ENCODE measurements at regions not wholly inside any gene's neighbourhood (a gene's known extent, or its start where the extent isn't known, plus 50 kb on each side); places are given as distances from the start of the nearest gene placed in this dataset.

GRCh38 chr17:55572599-55572998 is 61.3 kb upstream of the SMIM36 start:
- TF ChIP-seq CTCF (IDR thresholded peaks at IDR 0.05; ENCODE audit: low read depth, low read length, missing control alignments) = no peak
- in situ Hi-C loops (cut with HindIII; ENCODE audit: low pct_ligation_motif_present, low sequenced_read_pairs) = no loop called here
- H3K36me3 ChIP-seq (replicated peaks) = no peaks in the 10 kb centered on the region

GRCh38 chr17:55572139-55572538 is 60.9 kb upstream of the SMIM36 start:
- Histone ChIP-seq H3K27ac (no peak overlapping the region), H3K27me3 (replicated peaks) (no peaks in the 10 kb centered on the region), H3K4me3 (ENCODE audit: low read depth, low read length) (no peak overlapping the region), H3K36me3 (replicated peaks) (no peaks in the 10 kb centered on the region)
- DNase-seq = no peak
- no peak for TF ChIP-seq CTCF (IDR thresholded peaks at IDR 0.05; ENCODE audit: low read depth, low read length, missing control alignments)
- in situ Hi-C loops (cut with HindIII; ENCODE audit: low pct_ligation_motif_present, low sequenced_read_pairs) = no loop called here

More at GRCh38 chr17:55572599-55572998, 61.3 kb upstream of the SMIM36 start:
- H3K27me3 ChIP-seq (replicated peaks) = no peaks in the 10 kb centered on the region
- no peak overlapping the region for H3K4me3 ChIP-seq (ENCODE audit: low read depth, low read length)
- H3K27ac ChIP-seq = no peak overlapping the region
- no peak for DNase-seq

GRCh38 chr17:55571095-55571494 is 59.8 kb upstream of the SMIM36 start:
- in situ Hi-C loops (cut with HindIII; ENCODE audit: low pct_ligation_motif_present, low sequenced_read_pairs) = no loop called here
- no peak for DNase-seq
- Histone ChIP-seq H3K27me3 (replicated peaks) (no peaks in the 10 kb centered on the region), H3K27ac (no peak overlapping the region), H3K36me3 (replicated peaks) (no peaks in the 10 kb centered on the region), H3K4me3 (ENCODE audit: low read depth, low read length) (no peak overlapping the region)
- TF ChIP-seq CTCF (IDR thresholded peaks at IDR 0.05; ENCODE audit: low read depth, low read length, missing control alignments) = no peak

DNA sequence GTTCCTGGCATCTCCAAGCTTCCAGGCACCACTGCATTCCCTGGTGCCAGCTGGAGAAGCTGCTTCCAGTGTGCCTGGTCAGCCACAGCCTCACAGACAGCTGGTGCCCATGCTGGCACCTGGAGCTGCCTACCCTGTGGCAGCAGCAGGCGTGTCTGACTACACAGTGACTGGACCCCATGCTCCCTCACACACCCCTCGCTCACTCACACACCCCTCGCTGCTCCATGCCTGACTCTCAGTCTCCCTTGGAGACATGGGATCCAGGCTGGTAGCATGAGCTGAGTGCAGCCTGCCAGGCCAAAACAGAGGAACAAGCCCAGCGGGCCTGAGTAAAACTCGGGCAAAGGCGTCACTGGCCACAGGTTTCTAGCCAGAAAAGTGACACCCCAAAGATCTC is 59.1 kb upstream of the SMIM36 start:
- Histone ChIP-seq H3K27me3 (replicated peaks) (no peaks in the 10 kb centered on the region), H3K4me3 (ENCODE audit: low read depth, low read length) (no peak overlapping the region), H3K36me3 (replicated peaks) (no peaks in the 10 kb centered on the region), H3K27ac (no peak overlapping the region)
- in situ Hi-C loops (cut with HindIII; ENCODE audit: low pct_ligation_motif_present, low sequenced_read_pairs) = no loop called here
- DNase-seq = no peak
- no peak for TF ChIP-seq CTCF (IDR thresholded peaks at IDR 0.05; ENCODE audit: low read depth, low read length, missing control alignments)

DNA sequence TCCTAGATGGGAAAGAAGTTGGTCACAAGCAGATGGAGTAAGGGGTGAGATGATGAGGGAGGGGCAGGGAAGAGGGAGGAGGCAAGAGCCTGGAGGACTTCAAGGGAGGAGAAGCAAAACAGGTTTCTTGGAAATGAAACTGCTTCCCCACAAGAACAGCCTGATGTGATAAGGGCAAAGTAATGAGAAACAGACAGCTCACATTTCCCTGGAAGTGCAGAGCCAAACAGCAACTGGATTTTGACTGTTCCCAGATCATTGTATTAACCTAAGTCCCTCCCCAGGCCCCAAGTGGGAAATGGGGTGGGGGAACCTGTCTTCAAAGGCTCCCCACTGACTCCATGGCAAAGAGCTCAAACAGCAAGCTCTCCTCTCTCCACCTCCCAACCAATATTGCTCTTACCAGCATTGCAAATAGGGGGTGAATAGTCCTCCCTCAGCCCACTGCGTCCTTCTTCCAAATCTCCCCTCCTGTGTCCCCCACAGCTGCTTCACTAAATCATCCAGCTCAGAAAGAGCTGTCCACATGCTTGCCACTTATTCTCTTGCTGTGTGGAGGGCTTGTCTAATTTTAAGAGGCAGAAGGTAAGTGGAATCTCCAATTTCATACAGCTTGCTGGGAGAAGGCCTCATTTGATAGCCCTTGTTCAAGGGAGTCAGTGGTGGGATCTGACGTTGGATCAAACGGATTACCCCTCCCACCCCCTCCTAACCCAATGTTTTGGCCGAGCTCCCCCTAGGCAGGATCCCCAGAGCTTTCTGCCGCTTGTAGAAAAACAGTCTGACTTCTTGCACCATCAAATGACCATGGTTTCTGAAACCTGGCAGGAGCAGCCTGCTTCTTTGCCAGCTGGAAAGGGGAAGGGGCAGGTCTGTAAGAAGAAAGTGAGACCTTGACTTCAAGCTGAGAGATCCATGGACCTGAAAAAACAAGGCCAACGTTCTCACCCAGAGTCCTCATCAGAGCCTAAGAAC is 56.3 kb upstream of the SMIM36 start:
- in situ Hi-C loops (cut with HindIII; ENCODE audit: low pct_ligation_motif_present, low sequenced_read_pairs) = no loop called here
- Histone ChIP-seq H3K27me3 (replicated peaks) (no peaks in the 10 kb centered on the region), H3K36me3 (replicated peaks) (no peaks in the 10 kb centered on the region), H3K27ac (no peak overlapping the region), H3K4me3 (ENCODE audit: low read depth, low read length) (no peak overlapping the region)
- no peak for TF ChIP-seq CTCF (IDR thresholded peaks at IDR 0.05; ENCODE audit: low read depth, low read length, missing control alignments)
- no peak for DNase-seq
